HG03196 (cell line): ENCODE measurements at regions not wholly inside any gene's neighbourhood (a gene's known extent, or its start where the extent isn't known, plus 50 kb on each side); places are given as distances from the start of the nearest gene placed in this dataset.

Source experiments
- ATAC-seq: cut with Tn5 transposase; IDR thresholded peaks from one replicate; pipeline ENCODE4 v1.9.1; 2021; ENCODE audit not compliant: unreplicated experiment

DNA sequence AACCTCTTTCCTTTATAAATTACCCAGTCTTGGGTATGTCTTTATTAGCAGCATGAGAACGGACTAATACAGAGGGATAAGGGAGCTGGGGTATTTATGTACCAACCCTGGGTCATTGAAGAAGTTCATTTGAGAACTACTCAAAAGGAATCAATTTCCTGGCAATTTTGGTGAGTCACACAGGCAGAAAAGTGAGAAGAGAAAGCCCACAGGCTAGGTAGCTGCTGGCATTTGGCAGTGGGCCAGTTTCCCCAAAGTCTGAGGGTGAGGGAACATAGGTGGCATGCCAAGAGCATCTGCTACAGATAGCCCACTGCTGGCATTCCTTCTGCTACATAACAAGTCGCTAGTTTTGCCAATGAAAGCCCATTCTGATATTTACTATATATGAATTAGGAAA lies 411.2 kb downstream of the MID1IP1 start:
- ATAC-seq, result no peak

DNA sequence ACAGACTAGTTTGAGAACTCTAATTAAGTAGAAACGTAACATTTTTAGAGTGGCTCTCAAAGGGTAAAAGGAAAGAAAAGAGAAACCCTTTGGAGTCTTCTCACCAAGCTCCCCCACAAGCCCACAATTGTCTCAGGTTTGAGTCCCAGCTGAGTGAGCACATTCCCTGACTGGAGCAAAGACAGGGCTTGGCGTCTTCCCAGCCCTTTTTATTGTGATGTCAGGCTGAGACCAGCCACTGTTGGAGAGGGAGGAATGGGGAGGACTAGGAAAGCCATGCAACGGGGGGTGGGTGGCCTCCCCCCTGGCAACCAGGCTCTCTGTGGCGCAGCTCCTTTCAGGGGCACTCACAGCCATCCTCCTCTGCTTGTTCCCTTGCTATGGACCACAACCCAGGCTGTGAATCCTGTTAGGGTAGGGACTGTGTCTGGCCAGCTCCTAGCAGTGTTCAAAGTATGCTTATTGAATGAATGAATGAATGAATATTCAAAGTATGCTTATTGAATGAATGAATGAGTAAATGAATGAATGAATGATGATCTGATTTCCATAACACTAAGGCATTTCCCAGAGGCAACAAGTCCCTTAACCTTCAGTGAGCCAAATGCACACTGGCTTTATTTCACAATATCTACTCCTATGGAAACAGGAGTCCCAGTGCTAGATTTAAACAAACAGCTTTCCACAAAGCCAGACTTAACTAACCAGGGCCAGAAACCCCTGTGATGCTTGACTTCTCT lies 413.3 kb downstream of the MID1IP1 start:
- ATAC-seq, result no peak

DNA sequence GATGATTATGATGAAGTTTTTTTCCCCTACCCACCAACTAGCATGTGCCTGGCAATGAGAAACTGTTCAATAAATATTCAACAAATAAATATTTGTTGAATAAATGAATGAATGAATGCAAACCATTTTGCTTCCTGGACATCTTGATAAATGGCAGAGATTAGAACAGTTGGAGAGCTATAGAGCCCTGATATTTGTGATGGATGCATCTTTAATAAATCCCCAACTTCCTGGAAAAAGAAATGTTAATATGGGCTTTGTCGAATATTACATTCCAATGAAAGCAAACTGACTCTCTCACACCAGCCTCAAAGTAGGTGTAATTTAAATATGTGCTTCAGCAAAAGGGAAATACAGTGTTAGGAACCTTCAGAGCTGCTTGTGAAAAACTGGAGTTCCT lies 419.7 kb downstream of the MID1IP1 start:
- ATAC-seq, result no peak

DNA sequence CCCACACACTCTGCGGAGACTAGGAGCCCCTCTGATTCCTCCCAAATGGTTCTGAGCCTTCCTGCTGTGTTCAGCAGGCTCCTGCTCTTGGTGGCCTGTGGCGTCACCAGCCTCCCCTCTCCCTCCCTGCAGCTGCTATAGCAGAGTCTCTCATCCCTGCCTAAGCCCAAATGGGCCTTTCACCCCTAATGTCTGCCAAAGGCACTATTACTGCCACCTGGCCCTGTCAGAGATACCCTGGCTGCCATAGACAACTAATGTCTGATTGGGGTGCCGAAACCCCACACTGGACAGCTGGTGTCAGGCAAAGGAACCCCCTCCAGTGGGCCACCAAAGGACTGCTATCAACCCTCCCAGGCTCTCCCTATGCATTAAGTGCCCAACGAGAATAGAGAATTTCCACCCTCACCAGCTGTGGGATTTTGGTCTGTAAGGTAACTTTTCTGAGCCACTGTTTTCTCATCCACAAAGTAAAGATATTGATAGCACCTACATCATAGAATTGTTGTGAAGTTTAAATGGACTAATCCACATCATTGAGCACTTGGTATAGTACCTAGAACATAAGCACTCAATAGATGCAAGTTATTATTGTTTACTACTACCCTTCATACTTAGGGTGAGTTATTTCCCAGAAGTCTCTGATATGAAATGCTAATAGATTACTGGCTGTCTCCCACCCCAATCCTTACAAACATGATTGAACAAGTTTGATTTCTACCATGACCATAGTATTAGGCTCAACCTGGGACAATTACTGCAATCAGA lies 421.3 kb downstream of the MID1IP1 start:
- no peak for ATAC-seq

DNA sequence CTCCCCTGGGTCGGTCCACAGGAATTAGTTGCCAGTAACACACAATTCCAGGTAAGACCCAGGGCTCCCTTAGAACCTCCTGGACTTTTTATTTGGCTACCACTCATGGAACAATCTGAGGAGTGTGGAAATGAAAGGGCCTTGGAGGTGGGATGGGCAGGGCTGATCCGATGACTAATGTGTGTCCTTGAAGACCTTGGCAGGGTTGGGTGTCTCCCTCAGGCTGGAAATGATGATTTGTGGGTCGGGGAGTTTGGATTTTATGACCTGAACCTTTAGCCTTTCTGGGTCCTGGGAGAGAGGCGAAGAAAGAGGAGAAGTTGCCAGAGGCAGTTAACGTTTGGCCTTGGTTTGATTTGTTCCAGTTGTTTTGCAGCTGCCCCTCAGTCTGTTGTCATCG lies 425.0 kb downstream of the MID1IP1 start:
- ATAC-seq, result no peak

DNA sequence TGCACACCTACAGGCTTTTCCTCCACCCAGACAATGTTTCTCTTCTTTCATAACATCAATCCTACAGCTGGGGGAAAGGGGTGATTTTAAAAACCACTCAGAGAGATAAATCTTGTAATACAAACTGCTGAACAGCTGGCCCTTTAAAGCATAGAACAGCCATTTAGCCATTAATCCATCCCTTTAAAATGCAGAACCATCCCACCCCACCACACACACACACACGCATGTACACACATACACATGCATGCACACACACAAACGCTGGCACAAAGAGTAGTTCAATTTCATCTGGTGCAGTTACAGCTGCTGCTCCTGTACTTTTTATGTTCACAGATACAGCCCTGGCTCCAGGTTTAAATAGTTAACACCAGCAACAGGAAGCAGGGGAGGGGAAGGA lies 426.1 kb downstream of the MID1IP1 start:
- ATAC-seq, result no peak

DNA sequence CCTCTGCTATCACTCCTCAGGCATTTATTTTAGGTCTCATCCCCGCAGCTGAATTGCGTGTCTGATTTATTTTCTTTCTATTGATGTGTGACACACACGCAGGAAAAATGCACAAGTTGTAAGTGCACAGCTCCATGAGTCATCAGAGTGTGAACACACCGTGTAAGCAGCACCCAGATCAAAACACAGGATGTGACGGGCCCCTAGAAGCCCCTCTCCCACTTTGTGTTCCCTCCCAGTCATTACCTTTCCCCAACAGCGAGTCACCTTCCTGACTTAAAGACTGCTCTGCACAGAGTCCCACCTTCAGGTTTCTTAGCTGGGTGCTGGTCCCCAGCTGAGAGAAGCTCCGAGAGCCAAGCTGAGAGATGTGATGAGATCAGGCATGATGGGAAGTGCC lies 436.7 kb downstream of the MID1IP1 start:
- ATAC-seq, result no peak

DNA sequence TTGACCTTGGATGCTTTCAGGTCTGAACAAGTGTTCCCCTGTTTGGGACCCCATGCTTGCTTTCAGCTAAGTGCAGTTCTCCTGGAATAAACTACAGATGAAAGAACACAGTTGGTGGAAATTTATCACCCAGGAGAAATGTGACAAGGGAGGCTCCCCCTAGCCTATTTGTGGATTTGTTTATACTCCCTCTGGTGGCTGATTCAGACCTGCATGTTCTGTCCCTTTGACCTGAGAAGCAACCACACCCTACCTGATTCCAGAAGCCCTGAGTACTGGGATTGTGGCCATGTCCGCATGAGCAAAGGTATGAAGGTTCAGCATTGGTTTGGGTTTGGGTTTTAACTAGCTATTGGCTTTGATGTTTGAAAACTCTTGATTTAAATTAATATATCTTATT lies 440.9 kb downstream of the MID1IP1 start:
- ATAC-seq, result no peak

DNA sequence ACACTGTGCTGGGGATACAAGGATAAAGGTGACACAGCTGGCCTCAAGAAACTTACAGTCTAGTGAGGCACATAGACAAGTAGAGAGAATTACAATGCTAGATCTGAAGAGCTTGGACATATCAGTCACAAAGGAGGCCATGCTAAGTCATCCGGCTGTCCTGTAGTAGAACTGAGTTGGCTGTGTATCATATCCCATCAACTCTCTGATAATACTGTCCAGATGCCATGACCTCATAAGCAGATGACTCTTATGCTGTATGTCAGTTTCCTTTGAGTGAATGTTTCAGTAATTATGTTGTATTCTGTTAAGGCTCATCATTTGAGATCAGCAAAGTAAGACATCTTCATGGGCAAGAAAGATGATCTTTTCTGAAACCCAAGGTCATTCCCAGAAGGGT lies 442.9 kb downstream of the MID1IP1 start:
- no peak for ATAC-seq

DNA sequence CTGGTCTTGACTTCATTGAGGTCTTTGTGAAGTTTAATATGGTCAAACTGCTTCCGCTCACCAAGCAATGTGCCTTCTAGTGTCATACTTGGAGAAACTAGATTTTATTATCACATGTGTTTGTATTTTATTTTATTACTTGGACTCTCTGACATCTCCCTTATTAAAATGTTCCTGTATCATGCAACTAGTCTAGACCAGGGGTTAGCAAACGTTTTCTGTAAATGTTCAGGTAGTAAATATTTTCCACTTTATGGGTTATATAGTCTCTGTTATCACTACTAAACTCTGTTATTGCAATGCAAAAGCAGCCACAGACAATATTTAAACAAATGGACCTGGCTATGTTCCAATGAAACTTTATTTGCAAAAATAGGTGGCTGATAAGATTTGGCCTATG lies 443.8 kb downstream of the MID1IP1 start:
- ATAC-seq, result no peak

DNA sequence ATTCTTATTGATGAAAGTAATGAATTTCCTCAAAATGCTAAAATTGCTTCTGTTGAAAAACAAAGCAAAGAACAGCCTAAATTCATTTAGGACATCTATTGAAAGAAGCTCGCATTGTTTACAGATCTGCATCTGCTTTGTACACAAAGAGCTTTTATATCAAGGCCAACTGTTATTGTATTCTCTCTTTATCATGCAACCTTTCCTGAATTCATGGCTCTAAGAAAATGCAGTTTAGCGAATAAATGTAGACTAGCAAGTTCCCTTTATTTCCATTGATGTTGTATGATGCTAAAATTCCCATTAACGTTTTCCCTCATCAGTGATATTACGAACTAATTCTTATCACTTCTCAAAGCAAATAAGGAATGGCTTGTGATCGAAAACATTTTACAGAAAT lies 446.3 kb downstream of the MID1IP1 start:
- no peak for ATAC-seq

DNA sequence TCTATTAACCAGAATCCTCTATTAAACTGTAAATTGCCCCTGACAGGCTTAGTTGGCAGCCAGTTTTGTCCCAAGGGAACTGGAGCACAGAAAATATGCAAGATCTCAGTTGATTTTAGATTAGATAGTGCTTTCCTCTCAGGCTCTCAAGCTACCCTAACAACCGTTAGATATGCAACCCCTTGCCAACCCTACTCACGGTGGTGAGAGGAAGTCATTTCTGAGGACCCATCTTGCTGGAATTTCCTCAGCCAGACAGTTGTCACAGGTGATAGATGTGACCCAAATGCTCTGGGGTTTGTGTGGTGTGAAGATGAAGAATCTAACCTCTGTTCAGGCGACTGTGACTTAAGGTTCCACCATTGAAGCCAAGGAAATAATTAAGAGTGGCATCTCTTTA lies 447.1 kb downstream of the MID1IP1 start:
- no peak for ATAC-seq

DNA sequence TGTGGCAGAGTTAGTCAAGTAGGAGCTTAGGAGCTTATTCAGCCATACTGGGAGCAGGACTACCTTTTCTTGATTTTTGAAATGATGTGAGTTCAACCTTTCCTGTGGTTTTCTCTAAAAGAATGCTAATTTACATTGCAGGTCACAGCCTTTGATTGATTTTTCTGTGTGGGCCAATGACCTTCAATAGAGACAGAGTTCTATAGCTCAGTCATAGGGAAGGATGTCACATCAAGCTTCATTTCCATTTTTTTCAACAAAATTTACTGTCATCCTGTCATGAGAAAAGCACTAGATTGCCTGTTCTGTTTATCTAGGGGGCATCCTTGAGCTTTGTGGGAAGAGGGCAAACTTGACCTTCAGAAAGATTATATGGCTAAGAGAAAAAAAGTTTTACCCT lies 448.7 kb downstream of the MID1IP1 start:
- no peak for ATAC-seq

DNA sequence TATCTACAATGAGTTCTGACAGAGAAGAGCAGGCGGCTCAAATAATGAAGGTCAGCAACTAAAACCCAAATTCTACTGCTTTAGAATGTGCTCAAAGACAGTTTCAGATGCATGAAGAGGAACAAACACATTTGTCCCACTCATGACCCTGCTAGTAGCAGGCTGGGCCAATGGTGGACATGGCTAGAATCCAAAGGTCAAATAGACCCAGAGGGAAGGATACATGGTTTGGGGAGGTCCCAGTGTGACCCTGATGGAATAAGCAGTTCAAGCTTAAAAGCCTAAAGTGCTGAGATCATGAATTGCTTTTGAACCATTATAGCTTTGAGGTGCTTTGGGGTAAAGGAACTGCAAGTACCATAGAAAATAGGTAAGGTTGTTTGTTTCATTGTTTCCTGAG lies 450.7 kb downstream of the MID1IP1 start:
- ATAC-seq, result no peak

DNA sequence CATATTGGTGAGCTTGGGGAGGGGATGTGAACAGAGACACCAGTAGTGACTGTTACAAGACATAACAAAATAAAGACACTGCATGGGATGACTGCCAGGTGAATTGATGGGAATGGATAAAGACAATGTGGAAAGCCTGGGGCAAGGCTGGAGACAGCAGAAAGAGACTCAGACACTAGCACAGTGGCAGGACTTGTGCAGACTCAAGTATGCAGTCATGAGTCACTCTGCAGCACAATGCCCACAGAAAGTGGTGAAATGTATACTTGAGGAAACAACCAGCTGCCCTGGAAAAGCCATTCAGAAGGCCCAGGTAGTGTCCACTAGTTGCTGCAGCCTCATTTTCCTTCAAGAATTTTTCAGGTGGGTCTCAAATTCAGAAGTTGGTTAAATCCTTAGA lies 452.3 kb downstream of the MID1IP1 start:
- ATAC-seq, result no peak

DNA sequence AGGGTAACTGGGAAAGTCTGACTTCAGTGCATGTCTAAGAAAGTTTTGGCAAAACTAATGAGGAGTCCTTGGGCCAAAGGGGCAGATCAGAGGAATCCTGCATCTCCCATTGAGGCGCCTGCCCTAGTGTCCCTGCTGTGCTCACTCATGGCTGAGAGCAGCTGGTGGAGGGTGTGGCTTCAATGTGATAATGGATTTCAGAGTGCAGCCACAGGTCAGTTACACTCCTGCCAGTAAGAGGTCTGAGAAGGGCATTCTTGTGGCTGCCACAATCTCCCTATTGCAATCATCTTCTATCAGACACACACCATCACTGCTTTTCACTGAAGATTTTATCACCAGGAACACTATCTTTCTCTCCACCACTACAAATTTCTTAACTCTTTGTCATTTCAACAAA lies 457.1 kb downstream of the MID1IP1 start:
- no peak for ATAC-seq

DNA sequence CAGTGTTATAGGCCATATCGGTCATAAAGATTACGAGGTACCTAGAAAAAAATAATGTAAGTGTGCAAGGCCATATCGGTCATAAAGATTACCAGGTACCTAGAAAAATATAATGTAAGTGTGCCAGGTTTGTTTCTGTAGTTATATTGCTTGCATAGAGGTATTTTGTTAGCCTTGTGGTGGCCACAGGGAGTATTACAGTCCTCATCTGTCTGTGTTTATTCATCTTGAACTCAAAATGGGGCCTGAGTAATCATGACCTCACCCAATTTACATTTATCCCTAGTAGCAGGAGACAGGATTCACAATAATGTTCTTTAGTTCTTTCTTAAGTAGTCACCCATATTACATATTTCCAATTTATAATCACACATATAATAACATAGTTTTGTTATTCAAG lies 459.7 kb downstream of the MID1IP1 start:
- ATAC-seq, result no peak

DNA sequence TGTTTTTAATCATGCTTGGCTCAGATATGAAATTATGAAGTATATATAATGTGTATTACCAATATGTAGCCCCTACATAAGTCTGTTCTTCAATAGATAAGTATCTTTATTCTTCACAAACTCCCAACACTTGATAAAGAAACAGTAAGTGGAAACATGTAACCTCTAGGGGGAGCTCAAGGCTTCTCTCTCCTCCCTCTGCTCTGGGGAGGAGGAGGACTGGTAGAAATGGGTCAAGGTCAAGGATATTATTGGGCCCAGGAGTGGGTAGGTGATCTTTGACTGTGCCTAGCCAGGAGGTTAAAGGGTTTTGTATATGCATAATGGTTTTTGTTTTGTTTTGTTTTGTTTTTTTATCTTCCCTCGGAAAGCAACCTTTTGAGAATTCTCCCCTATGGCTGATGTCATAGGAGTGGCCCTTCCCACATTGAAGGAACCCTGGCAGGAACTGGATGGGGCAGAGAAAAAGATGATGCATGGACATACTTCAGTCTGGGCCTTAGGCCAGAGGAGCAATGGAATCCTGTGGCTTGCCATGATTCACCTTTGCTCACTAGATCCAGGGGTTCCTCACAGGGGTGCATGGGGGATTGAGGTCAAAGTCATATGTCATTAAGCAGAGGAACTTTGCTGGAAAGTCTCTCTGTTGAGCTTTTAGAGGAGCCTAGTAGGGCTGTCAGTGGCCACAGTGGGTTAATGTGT lies 460.3 kb downstream of the MID1IP1 start:
- ATAC-seq, result no peak

DNA sequence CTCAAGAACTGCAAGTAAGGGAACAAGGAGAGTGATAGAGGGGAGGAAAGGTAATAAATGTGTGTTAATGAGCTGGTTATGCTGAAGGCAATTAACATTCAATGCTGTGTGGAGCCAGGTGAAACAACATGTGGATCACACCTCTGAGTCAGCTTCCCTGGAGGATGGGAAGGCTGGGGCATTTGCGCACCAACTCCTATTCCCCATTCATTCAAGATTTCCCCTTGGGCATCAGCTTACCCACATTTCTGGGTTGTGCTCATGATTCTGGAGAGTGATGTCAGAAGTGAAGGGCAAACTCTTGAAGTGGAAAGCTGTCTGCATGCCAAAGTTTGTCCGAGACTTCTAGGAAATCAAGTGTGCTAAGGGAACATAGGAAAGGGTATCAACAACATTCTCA lies 461.4 kb downstream of the MID1IP1 start:
- ATAC-seq, result no peak

DNA sequence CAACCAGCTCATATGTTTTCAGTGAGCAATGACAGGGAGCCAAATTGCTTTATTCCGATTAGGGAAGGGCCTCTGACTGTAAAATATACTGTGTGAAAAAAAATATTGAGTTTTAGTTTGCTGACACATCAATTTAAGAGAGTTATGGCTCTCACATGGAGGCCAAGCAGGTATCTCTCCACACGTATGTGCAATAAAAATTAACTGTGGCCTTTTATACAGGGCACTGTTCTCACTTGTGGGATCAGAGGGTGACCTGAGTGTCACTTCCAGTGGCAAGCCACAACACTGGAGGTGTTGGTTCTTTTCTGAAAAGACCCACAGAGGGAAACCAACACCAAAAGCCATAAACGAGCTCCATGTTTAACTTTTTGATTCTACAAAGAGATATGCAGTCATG lies 462.8 kb downstream of the MID1IP1 start:
- no peak for ATAC-seq

DNA sequence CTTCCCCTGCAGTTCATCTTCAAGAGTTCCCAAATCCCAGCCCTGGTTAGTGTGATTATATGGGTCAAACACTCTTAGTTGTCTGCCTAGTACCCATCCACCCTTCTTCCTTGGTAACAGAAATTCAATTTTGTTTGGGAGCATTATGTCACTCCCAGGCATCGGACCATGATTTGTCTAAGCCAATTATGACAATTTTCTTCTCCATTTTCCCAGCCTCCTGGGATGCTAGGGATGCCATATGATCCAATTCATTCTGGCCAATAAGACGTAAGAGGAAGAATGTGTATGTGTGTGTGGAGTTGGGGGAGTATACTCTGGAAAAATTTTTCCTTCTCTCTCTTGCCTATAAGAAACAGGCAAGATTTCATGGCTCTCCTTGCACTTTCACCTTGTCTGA lies 465.9 kb downstream of the MID1IP1 start:
- no peak for ATAC-seq

DNA sequence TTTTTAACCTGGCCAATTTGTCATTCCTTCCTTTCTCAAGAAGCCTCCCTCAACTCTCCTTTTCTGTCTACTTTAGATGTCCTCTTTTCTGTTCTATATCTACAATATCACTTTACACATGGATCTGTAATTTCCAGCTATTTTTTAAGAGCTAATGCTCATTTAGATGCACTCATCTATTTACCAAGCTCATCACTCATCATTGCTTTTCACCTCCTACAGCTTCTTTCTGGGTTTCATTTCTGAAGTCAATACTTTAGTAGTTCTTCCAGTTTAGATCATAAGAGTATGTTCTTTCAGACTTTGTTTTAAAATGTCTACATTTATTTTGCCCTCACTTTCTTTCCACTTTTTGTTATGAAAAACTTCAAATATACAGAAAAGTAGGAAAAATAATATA lies 466.9 kb downstream of the MID1IP1 start:
- ATAC-seq, result no peak
